ENCODE measurements at regions not wholly inside any gene's neighbourhood (a gene's known extent, or its start where the extent isn't known, plus 50 kb on each side); places are given as distances from the start of the nearest gene placed in this dataset.
"Not testable (repeated sequence)": the region's sequence is repeated elsewhere in the genome, so short reads cannot be mapped to it uniquely, and the experiment has no call there.

- DNase-seq (ENCODE audit: low read depth, low spot score) = no peak
These were observed 160.2 kb downstream of the TOX3 start for GRCh38 chr16:52386694-52387093.

- no peak for DNase-seq (ENCODE audit: low read depth, low spot score)
These were observed 162.6 kb downstream of the TOX3 start for GRCh38 chr16:52384378-52384777.

DNA sequence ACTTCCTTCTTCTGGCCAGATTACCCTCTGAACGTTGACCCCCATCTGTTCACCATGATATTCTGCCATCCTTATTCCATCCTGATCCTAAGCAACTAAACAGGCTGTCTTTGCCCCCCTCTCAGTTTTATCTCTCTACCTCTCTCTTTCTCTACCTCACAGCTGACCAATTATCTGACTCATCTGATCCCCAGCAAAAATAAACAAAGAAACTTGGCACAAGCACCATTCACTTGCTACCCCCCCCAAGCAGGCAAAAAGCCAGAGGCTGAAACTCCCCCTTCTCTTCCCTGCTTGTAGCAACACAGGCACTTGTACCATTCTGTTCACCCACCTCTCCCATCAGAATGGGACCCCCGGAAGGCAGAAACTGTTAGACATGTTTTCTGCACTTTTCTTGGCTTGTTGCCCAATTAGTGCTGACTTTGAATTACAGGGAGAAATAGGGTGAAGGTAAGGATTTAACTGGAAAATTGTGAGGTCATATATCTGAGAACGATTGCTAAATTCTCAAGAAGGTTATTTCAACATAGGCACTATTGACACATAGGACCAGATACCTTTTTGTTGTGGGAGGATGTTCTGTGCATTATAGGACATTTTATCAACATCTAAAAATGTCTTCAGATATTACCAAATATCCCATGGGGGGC, 163.2 kb downstream of the TOX3 start:
- no peak for DNase-seq (ENCODE audit: low read depth, low spot score)

GRCh38 chr16:52383119-52383518, 163.8 kb downstream of the TOX3 start:
- DNase-seq (ENCODE audit: low read depth, low spot score) = no peak

DNA sequence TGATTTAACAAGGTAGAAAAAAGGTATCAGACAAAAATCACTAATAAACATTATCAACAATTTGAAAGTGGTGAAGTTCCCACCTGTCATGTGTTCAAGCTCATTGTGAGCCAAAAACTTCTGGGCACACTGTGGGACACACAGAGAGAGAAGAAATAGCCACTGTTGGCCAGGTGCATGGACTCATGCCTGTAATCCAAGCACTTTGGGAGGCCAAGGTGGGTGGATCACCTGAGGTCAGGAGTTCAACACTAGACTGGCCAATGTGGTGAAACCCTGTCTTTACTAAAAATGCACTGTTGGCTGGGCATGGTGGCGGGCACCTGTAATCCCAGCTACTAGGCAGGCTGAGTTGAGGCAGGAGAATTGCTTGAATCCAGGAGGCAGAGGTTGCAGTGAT, 167.4 kb downstream of the TOX3 start:
- DNase-seq (ENCODE audit: low read depth, low spot score) = no peak

- no peak for DNase-seq (ENCODE audit: low read depth, low spot score)
These were observed 170.2 kb downstream of the TOX3 start for GRCh38 chr16:52376676-52377280.

GRCh38 chr16:52372313-52372712, 174.6 kb downstream of the TOX3 start:
- no peak for DNase-seq (ENCODE audit: low read depth, low spot score)

- no peak for DNase-seq (ENCODE audit: low read depth, low spot score)
These were observed 178.1 kb downstream of the TOX3 start for GRCh38 chr16:52368859-52369258.

DNA sequence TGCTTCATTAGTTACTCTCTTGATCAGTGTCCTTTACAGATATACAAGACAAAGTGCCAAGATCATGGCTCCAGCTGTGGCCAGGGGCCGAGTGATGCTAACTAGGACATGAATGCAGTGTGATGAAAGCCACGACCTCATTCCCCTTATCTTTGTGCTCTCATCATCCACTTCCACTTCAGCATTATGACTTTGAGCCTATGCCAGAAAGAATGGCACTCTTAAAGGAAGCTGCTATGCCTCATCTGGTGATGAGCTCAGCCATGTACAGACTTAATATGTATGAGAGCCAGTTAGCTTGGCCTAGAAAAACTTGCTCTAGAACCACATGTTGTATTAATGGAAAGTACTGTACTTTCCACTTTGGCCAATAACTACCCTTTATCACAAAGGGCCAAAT, 179.1 kb downstream of the TOX3 start:
- no peak for DNase-seq (ENCODE audit: low read depth, low spot score)

DNA sequence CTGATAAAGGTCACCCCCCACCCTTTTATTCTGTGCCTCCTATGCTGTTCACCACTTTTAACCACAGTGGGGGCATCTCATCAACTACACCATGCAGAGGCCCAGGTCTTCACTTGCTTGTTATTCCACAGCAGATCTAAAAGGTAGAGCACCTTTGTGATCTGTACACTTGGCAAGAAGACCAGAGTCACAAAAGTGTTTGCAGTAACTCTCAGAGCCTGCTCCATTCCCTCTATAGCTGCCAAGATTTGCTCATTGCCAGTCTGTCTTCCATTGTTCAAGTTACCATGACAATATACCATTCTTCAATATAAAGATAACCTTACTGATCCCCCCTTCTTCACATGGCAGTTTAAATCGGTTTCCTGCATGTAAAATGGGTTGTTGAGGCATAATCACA, 180.0 kb downstream of the TOX3 start:
- no peak for DNase-seq (ENCODE audit: low read depth, low spot score)

DNA sequence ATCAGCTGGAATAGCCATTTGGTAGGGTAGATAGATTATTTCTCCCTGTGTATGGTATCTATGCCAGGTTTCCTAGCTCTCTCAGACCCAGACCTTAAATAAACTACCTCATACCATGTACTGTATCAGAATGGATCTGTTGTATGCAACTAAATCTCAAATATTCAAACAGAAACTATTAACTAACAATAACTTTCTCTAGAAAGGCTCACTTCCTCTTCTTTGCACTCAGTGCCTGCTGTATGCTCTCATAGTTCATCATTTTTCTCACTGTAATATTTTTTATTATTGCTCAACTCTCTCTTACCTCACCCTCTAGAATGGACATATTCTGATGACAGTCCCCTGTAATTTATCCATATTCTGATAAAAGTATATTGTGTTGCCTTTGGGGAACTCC, 182.4 kb downstream of the TOX3 start:
- no peak for DNase-seq (ENCODE audit: low read depth, low spot score)

- DNase-seq (ENCODE audit: low read depth, low spot score) = no peak
These were observed 183.9 kb downstream of the TOX3 start for GRCh38 chr16:52363082-52363481.

DNA sequence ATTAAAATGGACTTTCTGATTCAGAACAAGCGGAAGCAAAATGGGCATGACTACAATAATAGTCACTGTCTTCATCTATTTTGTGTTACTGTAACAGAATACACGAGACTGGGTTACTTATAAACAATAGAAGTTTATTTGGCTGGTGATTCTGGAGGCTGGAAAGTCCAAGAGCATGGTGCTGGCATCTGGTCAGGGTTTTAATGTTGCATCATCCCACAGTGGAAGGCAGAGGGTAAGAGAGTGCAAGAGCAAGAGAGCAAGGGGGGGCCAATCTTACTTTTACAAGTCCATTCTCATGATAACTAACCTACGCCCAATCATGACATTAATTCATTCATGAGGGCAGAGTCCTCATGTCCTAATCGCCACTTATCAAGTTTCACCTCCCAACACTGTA, 189.2 kb downstream of the TOX3 start:
- no peak for DNase-seq (ENCODE audit: low read depth, low spot score)

DNA sequence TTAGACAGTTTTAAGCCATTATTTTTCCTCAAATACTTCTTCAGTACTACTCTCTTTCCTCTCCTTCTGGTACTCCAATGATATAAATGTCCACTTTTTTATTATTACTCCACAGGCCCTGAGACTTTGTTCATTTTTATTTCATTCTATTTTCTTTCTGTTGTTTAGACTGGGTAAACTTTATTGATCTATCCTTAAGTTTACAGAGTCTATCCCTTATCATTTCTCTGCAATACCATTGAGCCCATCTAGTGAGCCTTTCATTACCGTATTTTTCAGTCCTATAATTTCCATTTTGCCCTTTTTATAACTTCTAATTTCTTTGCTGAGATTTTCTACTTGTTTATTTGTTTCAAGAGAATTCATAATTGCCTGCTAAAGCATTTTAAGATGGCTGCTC, 193.7 kb downstream of the TOX3 start:
- no peak for DNase-seq (ENCODE audit: low read depth, low spot score)

GRCh38 chr16:52351451-52351850, 195.5 kb downstream of the TOX3 start:
- no peak for DNase-seq (ENCODE audit: low read depth, low spot score)

DNA sequence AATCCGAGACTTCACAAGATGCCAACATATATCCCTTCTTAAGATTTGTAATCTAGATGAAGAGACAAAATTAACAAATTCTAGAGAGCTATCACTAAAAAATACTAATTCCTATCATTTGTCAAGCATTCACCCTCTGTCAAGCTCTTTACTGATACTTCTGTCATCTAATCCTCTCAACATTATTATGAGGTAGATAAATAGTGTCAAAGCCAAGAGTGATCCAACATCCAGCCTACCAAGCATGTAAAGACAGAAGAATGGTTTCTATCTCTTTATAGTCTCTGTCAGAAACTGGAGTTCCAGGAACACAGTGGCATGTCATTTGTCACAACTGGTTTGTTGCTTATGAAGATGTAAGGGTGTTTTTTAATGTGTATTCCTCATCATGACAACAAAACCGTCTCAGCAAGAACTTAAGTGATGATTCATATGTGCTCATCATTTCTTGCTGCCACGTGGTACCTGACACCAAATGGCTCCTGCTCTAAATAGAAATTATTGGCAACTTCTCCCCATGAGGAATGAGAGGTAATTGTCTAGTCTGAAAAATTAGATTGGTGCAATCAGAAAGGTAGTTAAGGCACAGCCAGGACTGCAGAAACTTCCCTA, 196.8 kb downstream of the TOX3 start:
- DNase-seq (ENCODE audit: low read depth, low spot score) = no peak

DNA sequence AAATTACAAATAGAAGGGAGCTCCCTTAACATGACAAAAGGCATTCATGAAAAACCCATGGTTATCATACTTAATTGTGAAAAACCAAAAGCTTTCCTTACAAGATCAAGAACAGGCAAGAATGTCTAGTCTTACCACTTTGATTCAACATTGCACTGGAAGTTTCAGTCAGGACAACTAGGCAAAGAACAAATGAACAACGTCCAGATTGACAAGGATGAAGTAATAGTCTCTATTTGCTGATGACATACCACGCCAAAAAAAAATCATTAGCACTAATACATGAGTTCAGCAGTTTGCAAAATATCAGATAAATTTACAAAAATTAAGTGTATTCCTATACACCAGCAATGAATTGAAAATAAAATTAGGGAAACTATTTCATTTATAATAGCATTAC, 200.2 kb downstream of the TOX3 start:
- no peak for DNase-seq (ENCODE audit: low read depth, low spot score)

DNA sequence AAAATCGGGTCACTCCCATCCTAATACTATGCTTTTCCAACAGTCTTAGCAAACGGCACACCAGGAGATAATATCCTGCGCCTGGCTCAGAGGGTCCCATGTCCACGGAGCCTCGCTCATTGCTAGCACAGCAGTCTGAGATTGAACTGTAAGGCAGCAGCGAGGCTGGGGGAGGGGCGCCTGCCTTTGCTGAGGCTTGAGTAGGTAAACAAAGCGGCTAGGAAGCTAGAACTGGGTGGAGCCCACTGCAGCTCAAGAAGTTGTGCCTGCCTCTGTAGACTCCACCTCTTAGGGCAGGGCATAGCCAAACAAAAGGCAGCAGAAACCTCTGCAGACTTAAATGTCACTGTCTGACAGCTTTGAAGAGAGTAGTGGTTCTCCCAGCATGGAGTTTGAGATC, 213.3 kb downstream of the TOX3 start:
- not testable (repeated sequence) for DNase-seq (ENCODE audit: low read depth, low spot score)

DNA sequence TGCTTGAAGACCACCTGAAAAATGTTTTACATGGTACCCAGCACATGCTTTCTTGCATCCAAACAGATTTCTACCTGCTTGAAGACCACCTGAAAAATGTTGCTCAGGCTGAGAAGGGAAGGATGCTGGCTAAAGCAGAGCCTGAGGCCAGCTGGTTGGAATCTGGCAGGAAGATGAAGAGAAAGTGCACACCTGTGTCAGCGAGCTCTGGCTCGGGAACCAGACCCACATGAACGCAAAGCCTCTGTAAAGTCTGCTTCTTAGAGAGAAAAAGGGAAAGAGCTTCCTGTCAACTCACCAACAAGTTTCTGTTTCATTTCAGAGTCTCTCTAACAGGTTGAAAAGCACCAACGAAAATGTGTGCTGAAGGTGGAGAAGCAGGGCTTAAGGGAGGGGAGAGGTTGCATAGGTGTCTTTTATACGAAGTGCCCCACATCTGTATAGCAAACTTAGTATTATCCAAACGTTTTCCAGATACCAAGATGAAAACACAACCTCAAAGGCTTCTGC, 226.0 kb downstream of the TOX3 start:
- DNase-seq (ENCODE audit: low read depth, low spot score) = no peak

DNA sequence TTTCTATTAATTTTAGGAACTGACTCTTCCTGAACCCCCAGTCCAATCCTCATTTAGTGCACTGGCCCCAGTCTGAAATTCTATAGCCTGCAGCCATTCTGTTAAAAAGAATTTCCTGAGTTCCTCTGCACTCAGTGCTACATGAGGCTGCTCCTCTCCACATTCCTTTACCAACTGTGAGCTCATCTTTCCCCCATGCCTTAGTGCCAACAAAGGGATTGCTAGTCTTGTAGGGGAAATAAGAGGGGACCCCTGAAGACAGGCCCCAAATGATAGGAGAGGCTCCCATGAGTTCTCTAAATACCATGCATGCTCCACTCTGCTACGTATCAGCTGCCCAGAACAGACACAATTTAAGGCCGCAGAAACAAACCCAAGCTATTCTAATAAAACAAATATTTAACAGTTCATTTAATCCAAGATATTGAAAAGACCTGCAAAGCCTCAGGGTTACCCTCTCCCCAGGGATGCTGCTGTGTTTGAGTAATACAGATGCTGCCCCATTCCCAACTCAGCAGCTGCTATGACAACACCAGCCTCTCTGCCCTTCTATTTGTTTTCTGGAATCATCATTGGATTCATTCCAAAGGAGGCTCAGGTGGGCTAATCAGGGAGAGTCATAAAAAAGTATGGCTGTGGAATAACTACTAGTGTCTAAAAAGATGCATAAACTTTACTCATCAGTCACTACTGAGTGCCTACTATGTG, 228.5 kb downstream of the TOX3 start:
- DNase-seq (ENCODE audit: low read depth, low spot score) = no peak

DNA sequence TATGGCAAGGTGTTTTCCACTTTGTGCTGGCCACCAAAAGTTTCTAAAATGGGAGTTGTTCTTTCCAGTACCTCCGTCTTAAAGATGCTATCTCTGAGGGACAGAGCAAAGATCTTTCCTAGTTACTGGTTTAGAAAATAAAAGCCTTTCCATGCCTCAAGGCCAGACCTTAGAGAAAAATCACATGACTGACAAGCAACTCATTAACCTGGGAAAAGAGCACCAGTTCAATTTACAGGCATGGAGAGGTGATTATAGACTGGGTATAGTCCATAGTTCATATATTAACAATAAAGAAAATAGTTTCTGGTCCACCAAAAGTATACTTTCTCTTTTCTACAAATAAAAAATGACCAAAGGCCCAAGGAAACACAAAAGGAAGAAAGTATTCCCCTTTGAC, 230.7 kb downstream of the TOX3 start:
- no peak for DNase-seq (ENCODE audit: low read depth, low spot score)

GRCh38 chr16:52312716-52313115, 234.2 kb downstream of the TOX3 start:
- no peak for DNase-seq (ENCODE audit: low read depth, low spot score)
